B cell (primary cell): ENCODE measurements at regions not wholly inside any gene's neighbourhood (a gene's known extent, or its start where the extent isn't known, plus 50 kb on each side); places are given as distances from the start of the nearest gene placed in this dataset.

Source experiments
- ATAC-seq: fragments of 200-7000 bp; cut with Tn5 transposase; one replicate; pipeline ENCODE4 v1.10.0; 2021; ENCODE audit warnings: low read depth, mild to moderate bottlenecking, moderate number of reproducible peaks, moderate library complexity
- CTCF ChIA-PET: fragments of 350-600 bp; sonication (Branson Sonifier 250); formaldehyde crosslinking; loops from one replicate; lab custom pipeline; 2021; ENCODE audit warnings: antibody characterized with exemption, inconsistent platforms; lab: Charles Lee
- POLR2A ChIA-PET: fragments of 350-600 bp; sonication (Branson Sonifier 250); formaldehyde crosslinking; loops from one replicate; lab custom pipeline; 2021; ENCODE audit warnings: antibody characterized with exemption; lab: Charles Lee
- DNase-seq: peaks from one replicate; pipeline ENCODE4 v3.0.0; 2013
- H2AFZ ChIP-seq: 2 replicates; pipeline ENCODE4 v1.6.1; 2012; ENCODE audit warnings: mild to moderate bottlenecking, low read depth, low read length; ENCODE audit not compliant: insufficient read depth, poor library complexity, severe bottlenecking
- H3K27ac ChIP-seq, 2 donors: 1 replicate in 1 of 2; 2 replicates in 1 of 2; pipeline ENCODE4 v1.5.1; 2012 to 2013; ENCODE audit warnings: low read length in 2 of 2, mild to moderate bottlenecking in 2 of 2, moderate library complexity in 1 of 2
- H3K27me3 ChIP-seq, 4 experiments: fragments of 200-600 bp in 1 of 4; sonication (generic) in 1 of 4; replicated peaks in 1 of 4; 1 replicate in 2 of 4; 2 replicates in 2 of 4; pipeline versions ENCODE4 v1.6.1 to v1.7.0; 2013 to 2016; ENCODE audit warnings: low read length in 3 of 4, mild to moderate bottlenecking in 2 of 4, mixed read lengths in 1 of 4, moderate library complexity in 1 of 4; ENCODE audit not compliant: insufficient read depth in 4 of 4, control insufficient read depth in 3 of 4; ENCODE audit errors: control extremely low read depth in 1 of 4
- H3K36me3 ChIP-seq, 2 experiments: replicated peaks in 1 of 2; 1 replicate in 1 of 2; 2 replicates in 1 of 2; pipeline versions ENCODE4 v1.6.1 to v1.7.1; 2013; ENCODE audit warnings: low read length in 1 of 2; ENCODE audit not compliant: insufficient read depth in 2 of 2, control insufficient read depth in 1 of 2; ENCODE audit errors: control extremely low read depth in 1 of 2, extremely low read depth in 1 of 2
- H3K4me1 ChIP-seq, 2 donors: fragments of 200-600 bp in 1 of 2; sonication (generic) in 1 of 2; 1 replicate in 1 of 2; 2 replicates in 1 of 2; pipeline versions ENCODE4 v1.5.1 to v1.6.1; 2013 to 2017; ENCODE audit warnings: low read length in 2 of 2; ENCODE audit not compliant: control insufficient read depth in 2 of 2, insufficient read depth in 2 of 2
- H3K4me2 ChIP-seq: replicated peaks from 2 replicates; pipeline ENCODE3; 2012; ENCODE audit warnings: mild to moderate bottlenecking, low read depth, low read length; ENCODE audit not compliant: poor library complexity, severe bottlenecking
- H3K4me3 ChIP-seq, 5 experiments: fragments of 200-600 bp in 1 of 5; sonication (generic) in 1 of 5; 1 replicate in 3 of 5; 2 replicates in 2 of 5; pipeline versions ENCODE4 v1.5.1 to v1.7.0; 2011 to 2016; ENCODE audit warnings: low read length in 4 of 5, mild to moderate bottlenecking in 4 of 5, low read depth in 2 of 5, control low read depth in 1 of 5, moderate library complexity in 1 of 5; ENCODE audit not compliant: insufficient read depth in 1 of 5; ENCODE audit errors: control extremely low read depth in 1 of 5, extremely low read depth in 1 of 5
- H3K79me2 ChIP-seq: fragments of 200-600 bp; sonication (generic); one replicate; pipeline ENCODE4 v1.6.0; 2016; ENCODE audit warnings: low read length; ENCODE audit not compliant: control insufficient read depth, insufficient read depth
- H3K9ac ChIP-seq: fragments of 200-600 bp; sonication (generic); 2 replicates; pipeline ENCODE4 v1.6.1; 2017; ENCODE audit warnings: mild to moderate bottlenecking, low read length, moderate library complexity
- H3K9me3 ChIP-seq, 3 donors: one replicate each; pipeline versions ENCODE4 v1.6.1 to v1.7.1; 2013; ENCODE audit warnings: low read length in 2 of 3; ENCODE audit not compliant: control insufficient read depth in 2 of 3, insufficient read depth in 1 of 3; ENCODE audit errors: control extremely low read depth in 1 of 3
- H4K20me1 ChIP-seq: 2 replicates; pipeline ENCODE4 v1.6.0; 2012; ENCODE audit warnings: mild to moderate bottlenecking, low read length; ENCODE audit not compliant: insufficient read depth, control insufficient read depth, poor library complexity, severe bottlenecking
- H3K27ac Mint-ChIP-seq: one replicate; pipeline ENCODE4 v1.8.0; 2021; ENCODE audit warnings: mixed read lengths
- H3K27me3 Mint-ChIP-seq: one replicate; pipeline ENCODE4 v1.8.0; 2021; ENCODE audit warnings: mixed read lengths
- H3K4me1 Mint-ChIP-seq: one replicate; pipeline ENCODE4 v1.8.0; 2021; ENCODE audit warnings: mixed read lengths
- H3K4me3 Mint-ChIP-seq: one replicate; pipeline ENCODE4 v1.8.0; 2021; ENCODE audit warnings: mixed read lengths
- H3K9me3 Mint-ChIP-seq: one replicate; pipeline ENCODE4 v1.8.0; 2022; ENCODE audit warnings: mixed read lengths; ENCODE audit not compliant: insufficient read depth
- CTCF ChIP-seq: fragments of 200-600 bp; IDR thresholded peaks from one replicate; pipeline ENCODE4 v1.8.0; 2022; ENCODE audit warnings: antibody characterized with exemption, mild to moderate bottlenecking
- EZH2 ChIP-seq: IDR thresholded peaks from 2 replicates; pipeline ENCODE4 v1.6.1; 2012; ENCODE audit warnings: borderline replicate concordance, low read depth, mild to moderate bottlenecking, moderate library complexity, low read length; ENCODE audit not compliant: insufficient read depth, poor library complexity, severe bottlenecking
- WGBS: methylation state at CpG from one replicate; pipeline ENCODE4 v1.1.5; 2013; ENCODE audit warnings: missing lambda C conversion rate; ENCODE audit not compliant: insufficient coverage; 5-methylcytosine and 5-hydroxymethylcytosine counted together
- intact Hi-C: fragments of 100-400 bp; cut with micrococcal nuclease; formaldehyde crosslinking; loops from one replicate; pipeline ENCODE4 v1.10.0; 2022

DNA sequence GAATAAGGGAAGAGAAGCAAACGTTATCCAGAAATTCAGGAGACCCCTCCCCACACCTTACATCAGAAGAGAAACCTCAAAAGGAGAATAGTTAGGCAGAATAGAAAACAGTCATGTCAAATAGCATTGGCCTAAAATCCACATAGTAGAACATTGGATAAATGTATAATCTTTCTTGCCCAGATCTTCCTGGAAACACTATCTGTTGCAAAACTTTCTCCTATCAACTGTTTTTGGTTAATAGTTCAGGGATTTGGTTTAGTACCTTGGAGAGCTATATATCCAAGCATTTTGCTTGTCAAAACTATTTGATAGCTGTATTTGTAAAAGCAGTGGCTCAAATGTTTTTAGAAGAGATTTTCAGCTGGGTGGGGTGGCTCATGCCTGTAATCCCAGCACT, 74.3 kb upstream of the PHACTR2 start:
- no peaks in the 10 kb centered on the region for H3K27me3 Mint-ChIP-seq
- Histone ChIP-seq H3K4me3 (no peak overlapping the region), H3K36me3 (no peaks in the 10 kb centered on the region), H3K27ac (no peak overlapping the region), H3K9ac (no peak overlapping the region), H3K9me3 (peaks cover 0 to under 1% (median 0%) of the 10 kb centered on the region in 3 donors), H2AFZ (no peak overlapping the region), H3K79me2 (no peaks in the 10 kb centered on the region), H3K4me1 (peaks cover under 1 to 2% of the 10 kb centered on the region in 2 donors), H3K4me2 (no peak overlapping the region), H3K27me3 (no peaks in the 10 kb centered on the region), H4K20me1 (no peaks in the 10 kb centered on the region)
- CTCF ChIA-PET = no interaction called here
- peaks cover 4% of the 10 kb centered on the region for H3K4me1 Mint-ChIP-seq
- H3K9me3 Mint-ChIP-seq = no peaks in the 10 kb centered on the region
- DNase-seq (no peak), ATAC-seq (no peak)
- no peak overlapping the region for H3K27ac Mint-ChIP-seq
- POLR2A ChIA-PET = no interaction called here
- no CpG with 5 or more reads among the region's 1 CpG for WGBS
- intact Hi-C loops = no loop called here
- no peak for TF ChIP-seq CTCF
- no peak for TF ChIP-seq EZH2
- no peak overlapping the region for H3K4me3 Mint-ChIP-seq

DNA sequence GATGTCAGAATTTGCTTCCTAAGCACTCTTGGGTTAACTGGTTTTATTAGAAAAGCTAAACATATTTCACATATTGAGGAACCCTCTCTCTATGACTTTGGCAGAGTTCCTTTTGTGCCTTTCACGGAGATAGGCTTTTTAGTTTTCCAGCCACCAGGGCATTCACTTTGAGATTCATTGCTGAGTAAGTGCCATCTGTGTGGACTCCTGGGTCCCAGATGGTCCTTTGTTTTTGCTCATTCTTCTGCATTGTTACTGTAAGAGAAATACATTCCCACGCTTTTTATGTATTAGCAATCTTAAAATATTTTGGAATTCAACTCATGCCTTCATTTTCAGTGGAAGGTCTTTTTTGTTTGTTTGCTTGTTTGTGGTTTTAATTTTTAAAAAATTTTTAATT, 76.3 kb upstream of the PHACTR2 start:
- CTCF ChIA-PET = interaction anchor here (0.6 kb wide), 1 partner anchor 18 kb away, joined by 3 read pairs; no protein-coding TSS in a partner anchor
- no peaks in the 10 kb centered on the region for H3K27me3 Mint-ChIP-seq

More for the DNA sequence above, 76.3 kb upstream of the PHACTR2 start:
- Histone ChIP-seq H3K4me2 (no peak overlapping the region), H3K36me3 (no peaks in the 10 kb centered on the region), H3K79me2 (no peaks in the 10 kb centered on the region), H3K4me1 (peaks cover 5 to 6% of the 10 kb centered on the region in 2 donors), H3K27ac (no peak overlapping the region), H3K4me3 (no peak overlapping the region), H3K9ac (no peak overlapping the region), H4K20me1 (no peaks in the 10 kb centered on the region), H3K27me3 (no peaks in the 10 kb centered on the region), H3K9me3 (peaks cover 0 to 5% (median 1%) of the 10 kb centered on the region in 3 donors), H2AFZ (no peak overlapping the region)
- intact Hi-C loops = no loop called here
- DNase-seq (no peak), ATAC-seq (no peak)
- 100% methylated on average over 1 of the region's 2 CpGs for WGBS
- H3K4me1 Mint-ChIP-seq = peaks cover 12% of the 10 kb centered on the region
- TF ChIP-seq CTCF = no peak
- no peak for TF ChIP-seq EZH2
- POLR2A ChIA-PET = no interaction called here
- no peak overlapping the region for H3K4me3 Mint-ChIP-seq
- H3K27ac Mint-ChIP-seq = no peak overlapping the region
- peaks cover 2% of the 10 kb centered on the region for H3K9me3 Mint-ChIP-seq
